GM19239 (cell line): ENCODE measurements at regions not wholly inside any gene's neighbourhood (a gene's known extent, or its start where the extent isn't known, plus 50 kb on each side); places are given as distances from the start of the nearest gene placed in this dataset.
A peak's percentile ranks its signal among the peaks of the same experiment; 100 is the strongest.

ENCODE experiments used
- DNase-seq: peaks from one replicate; pipeline ENCODE4 v3.0.0; 2011; ENCODE audit warnings: low spot score; ENCODE audit not compliant: insufficient read length
- FAIRE-seq: peaks from 2 replicates; lab custom pipeline; 2011; peaks lifted over from hg19 to GRCh38; lab: Jason Lieb, UNC

- FAIRE-seq (no peak), DNase-seq (no peak)
Observed at GRCh38 chr1:80249699-80250098, 1243.2 kb upstream of the ADGRL4 start.

GRCh38 chr1:80248886-80249285 lies 1242.4 kb upstream of the ADGRL4 start:
- no peak for DNase-seq
- no peak for FAIRE-seq

DNA sequence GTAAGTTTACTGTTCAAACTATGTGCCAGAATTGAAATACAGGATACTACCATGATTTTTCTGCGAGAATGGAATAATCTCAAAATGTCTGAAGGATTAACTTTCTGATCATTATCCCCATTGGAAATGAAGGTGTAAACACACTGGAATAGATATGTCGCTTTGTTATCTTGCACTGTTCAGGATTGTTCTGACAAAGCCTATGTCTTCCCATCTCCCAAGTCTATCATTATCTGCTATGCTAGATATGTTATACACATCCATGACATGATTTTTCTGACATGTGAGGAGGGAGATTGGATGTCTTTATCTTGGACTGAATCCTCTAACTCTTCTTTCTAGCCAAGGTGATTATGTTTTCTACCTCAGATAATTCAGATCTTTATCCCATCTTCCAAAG lies 1239.3 kb upstream of the ADGRL4 start:
- FAIRE-seq (no peak), DNase-seq (no peak)

DNA sequence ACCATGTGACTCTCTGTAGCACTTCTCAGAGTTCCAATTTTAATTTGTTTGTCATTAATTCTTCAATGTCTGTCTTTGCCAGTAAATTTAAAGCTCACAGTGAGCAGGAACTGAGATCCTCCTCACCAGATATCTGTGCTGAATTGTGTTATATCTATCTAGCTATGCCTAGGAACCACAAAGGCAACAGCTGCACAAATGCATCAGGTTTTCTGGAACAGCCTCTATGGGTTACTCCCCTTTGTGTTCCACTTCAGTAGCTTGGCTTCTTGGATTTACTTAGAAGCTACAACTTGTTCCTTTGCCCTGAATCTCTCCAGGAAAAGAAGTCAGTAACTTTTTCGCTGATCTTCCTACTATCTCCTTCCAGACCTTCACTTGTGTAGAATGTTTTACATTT lies 1237.8 kb upstream of the ADGRL4 start:
- DNase-seq = no peak
- FAIRE-seq = no peak

GRCh38 chr1:80241566-80241965 lies 1235.0 kb upstream of the ADGRL4 start:
- FAIRE-seq (no peak), DNase-seq (no peak)

DNA sequence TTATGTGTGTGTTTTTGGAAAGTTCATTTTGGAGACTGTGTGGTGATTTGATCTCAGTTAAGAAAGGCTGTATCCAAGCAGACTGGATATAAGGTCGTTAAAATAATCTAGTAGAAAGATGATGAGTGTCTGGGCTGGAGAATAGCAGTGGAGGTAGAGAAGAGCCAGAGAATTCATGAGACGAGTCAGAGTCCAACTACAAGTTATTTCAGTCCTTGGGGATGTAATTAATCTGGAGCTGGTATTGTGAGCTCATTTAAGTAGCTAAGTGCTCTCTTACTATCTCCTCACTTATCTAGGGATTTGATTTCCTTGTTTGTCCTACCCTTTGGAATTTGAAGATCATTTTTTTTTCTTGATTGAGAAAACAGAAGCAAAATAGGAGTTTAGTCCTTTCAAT lies 1219.0 kb upstream of the ADGRL4 start:
- FAIRE-seq (no peak), DNase-seq (no peak)

- FAIRE-seq (no peak), DNase-seq (no peak)
Observed at GRCh38 chr1:80221319-80221718, 1214.8 kb upstream of the ADGRL4 start.

DNA sequence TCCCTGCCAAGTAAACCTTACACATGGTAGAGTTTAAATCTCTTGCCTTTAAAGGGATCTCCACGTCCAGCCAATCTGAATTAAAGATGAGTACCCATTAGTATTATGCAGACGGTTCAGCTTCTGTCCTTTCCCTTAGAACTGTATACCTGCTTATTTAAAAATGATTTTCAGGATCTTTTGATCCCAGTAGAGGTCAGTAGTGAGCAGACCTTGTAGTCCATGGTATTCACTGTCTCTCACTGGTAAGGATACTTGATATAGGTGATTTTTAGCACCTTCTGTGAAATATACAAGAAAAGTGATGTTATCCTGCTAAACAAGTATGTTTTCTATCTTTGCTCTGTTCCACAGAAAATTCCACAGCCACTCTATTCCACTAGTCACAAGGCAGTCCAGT lies 1211.6 kb upstream of the ADGRL4 start:
- DNase-seq = peak; percentile 2
- no peak for FAIRE-seq

DNA sequence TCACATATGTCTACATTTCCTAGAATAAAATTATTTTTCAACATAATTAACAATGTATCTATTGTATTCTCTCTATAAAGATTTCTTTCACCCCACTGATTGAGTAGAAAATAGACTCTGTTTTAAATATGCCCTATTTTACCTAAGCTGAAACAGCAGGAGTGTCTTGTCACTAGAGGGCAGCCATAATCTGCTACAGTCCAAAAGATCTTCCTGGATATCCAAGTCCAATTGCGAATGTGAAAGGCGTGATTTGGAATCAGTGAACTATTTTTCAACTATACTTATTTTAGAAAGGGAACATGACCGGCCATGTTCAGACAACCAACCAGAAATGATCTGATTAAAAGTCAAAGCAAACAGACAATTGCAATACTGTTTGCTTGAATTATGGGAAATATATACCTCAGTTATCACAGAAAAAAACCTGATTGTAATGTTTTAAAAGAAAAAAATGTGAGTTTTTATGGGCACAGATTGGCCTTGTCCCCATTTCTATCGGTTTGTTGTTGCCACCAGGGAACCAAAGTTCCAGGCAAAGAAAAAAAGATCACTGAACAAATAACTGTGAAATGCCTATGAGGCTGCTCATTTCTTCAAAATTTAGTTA lies 1211.0 kb upstream of the ADGRL4 start:
- DNase-seq = no peak

DNA sequence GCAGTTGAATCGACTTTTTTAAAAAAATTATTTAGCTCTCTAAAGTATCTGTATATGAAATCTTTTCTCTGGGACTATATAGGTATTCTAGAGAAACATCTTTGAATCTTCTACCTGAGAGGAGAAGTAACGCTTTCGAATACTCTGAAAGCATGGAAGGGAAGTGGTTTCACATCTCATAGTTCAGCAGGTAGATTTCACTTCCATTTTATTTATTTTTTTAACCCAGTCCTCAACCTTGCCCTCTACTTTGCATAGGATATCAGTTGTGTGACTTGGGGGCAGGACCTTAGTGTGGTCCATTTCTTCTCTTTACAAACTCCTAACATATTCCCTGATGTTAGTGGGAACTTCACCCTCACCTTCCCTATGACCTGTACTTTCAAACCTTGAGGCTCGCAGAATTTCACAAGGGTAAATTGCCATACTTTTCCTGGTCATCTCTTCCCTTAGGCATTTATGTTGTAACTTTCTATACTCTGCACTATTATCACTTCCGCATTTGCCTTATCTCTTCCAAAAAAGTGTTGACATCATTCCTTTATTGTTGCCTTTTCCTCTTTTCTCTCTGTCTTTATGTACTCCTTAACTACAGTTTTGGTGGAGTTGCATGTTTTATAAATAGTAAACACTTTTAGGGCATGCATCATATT lies 1208.5 kb upstream of the ADGRL4 start:
- DNase-seq (no peak), FAIRE-seq (no peak)

More for the DNA sequence above, 1211.0 kb upstream of the ADGRL4 start:
- no peak for FAIRE-seq

- DNase-seq (no peak), FAIRE-seq (no peak)
Observed at GRCh38 chr1:80212948-80213347, 1206.4 kb upstream of the ADGRL4 start.

DNA sequence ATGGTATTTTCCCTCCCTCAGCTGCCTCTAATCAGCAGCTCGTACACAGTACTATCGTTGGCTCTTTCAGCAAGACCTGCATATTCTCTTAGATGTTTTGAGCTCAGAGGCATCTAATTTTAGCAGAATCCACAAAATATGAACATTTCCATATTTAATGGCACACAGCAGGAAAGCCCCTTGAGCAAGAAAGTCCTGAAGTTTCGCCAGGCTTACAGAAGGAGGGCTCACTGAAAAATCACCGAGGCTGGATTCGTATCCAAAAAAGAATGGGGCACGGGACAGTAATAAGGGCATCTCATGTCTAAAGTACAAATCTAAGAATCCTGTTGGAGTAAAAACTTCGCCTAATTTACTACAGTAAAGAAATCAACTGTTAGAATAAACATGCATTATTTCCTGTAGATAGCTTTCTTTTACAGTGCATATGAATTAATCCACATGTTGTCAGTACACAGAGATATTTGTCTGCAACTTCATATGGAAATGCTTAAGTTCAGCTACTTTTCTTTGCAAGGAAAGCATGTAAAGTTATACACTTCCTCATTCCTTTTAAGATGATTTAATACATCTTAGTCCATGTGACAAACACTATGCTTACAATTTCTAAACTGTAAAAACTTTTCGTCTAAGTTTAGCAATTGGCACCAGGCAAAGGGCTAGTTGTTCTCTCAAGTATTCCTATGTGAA lies 1205.3 kb upstream of the ADGRL4 start:
- DNase-seq = no peak
- FAIRE-seq = no peak

GRCh38 chr1:80202118-80202517 lies 1195.6 kb upstream of the ADGRL4 start:
- FAIRE-seq (no peak), DNase-seq (no peak)

DNA sequence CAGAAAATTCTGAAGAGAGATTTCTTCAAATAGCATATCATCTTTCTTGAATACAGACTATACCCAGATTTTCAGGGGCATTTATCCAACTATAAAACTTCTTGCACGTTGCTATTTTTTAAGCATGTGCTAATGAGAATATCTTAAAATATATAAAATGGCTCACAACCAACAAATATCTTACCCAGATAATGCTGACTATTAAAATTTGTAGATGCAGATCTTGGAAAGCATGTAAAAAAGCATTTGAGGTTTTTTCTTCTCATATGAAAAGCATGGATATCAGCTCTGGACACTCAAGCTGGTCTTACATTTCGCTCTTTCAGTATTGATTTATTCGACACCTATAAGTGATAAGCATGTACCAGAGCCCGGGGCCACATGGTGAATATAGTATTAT lies 1187.7 kb upstream of the ADGRL4 start:
- no peak for FAIRE-seq

GRCh38 chr1:80181418-80181817 lies 1174.9 kb upstream of the ADGRL4 start:
- FAIRE-seq (no peak), DNase-seq (no peak)

More for the DNA sequence above, 1187.7 kb upstream of the ADGRL4 start:
- DNase-seq = no peak

DNA sequence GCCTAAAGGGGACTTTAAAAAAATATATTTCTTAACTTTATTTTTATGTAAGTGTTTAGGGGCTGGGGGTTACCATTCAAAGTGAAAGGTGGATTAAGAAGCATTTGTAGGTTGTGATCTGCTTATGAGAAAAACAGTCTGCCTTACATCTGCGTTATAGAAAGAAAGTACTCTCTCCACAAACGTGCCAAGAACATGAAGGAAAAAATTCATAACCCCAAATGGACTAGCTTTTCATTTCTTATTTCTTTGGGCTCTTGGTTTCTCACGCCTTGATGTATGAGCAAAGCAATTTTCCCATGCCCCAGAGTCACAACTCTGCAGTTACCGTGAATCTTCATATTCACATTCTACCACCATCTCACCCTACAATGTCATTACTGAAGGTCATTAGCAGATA lies 1165.1 kb upstream of the ADGRL4 start:
- FAIRE-seq (no peak), DNase-seq (no peak)

- no peak for DNase-seq
- FAIRE-seq = no peak
Observed at GRCh38 chr1:80170811-80171485, 1164.4 kb upstream of the ADGRL4 start.

GRCh38 chr1:80164150-80164549 lies 1157.6 kb upstream of the ADGRL4 start:
- no peak for FAIRE-seq

DNA sequence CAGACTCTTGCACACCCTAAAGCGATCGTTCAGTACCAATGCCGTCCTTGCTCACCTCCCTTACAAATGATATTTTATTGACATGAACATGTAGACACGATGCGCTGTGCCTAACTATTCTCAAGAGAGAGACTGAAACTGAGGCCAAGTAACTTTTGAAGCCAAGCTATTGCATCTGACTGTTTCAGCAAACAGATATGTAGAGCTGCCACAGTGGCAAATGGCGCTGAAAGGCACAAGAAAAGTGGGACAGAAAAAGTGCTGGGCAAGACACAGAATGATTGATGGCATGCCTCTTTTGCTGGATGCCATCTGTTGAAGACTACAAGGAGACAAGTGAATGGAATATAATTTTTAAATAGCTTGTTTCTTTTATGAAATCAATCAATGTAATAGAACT lies 1157.2 kb upstream of the ADGRL4 start:
- DNase-seq = no peak
- no peak for FAIRE-seq

More at GRCh38 chr1:80164150-80164549, 1157.6 kb upstream of the ADGRL4 start:
- no peak for DNase-seq

DNA sequence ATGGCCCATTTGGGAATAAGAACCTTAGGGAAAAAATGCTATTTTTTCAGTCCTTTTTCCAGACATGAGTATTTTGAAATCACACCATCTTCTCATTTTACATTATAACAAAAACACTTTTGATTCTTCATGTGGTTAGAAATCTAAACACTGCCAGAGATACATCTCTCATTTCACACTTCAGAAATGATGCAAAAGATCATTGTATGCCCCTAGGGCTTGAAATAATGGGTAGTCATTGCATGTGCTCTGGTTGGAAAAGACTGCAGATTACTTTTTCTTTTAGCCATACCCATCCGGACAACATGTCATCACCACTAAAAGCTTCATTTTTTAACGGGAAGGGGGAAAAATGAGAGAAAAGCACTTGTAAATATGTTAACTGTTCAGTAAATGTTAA lies 1152.2 kb upstream of the ADGRL4 start:
- DNase-seq = no peak
- FAIRE-seq = no peak

DNA sequence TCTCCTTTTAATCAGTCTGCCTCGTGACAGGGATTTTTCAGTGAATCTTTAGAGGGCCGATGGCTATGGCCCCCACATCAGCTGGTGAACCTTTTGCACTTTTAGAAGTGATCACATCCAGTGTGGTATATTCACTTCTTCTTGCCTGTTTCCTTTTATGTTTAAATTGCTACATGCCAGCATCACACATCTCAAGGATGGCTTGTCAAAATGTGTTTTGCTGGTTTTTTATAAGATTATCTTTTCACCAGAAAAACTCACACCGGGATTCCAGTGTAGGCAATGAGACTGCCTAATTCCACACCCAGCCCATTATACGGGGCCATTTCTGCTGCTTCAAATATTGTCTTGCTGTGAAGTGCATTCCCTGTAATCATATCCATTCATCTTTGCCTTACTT lies 1151.7 kb upstream of the ADGRL4 start:
- DNase-seq (no peak), FAIRE-seq (no peak)
